H1 (cell line): ENCODE measurements at regions not wholly inside any gene's neighbourhood (a gene's known extent, or its start where the extent isn't known, plus 50 kb on each side); places are given as distances from the start of the nearest gene placed in this dataset.

Experiments used
- CREB1 ChIP-seq: IDR thresholded peaks from 2 replicates; pipeline ENCODE4 v1.6.1; 2012; ENCODE audit warnings: inconsistent platforms
- TEAD4 ChIP-seq: IDR thresholded peaks from 2 replicates; pipeline ENCODE4 v1.6.1; 2012; ENCODE audit warnings: low read depth, low read length, inconsistent platforms, mixed read lengths
- TF ChIP-seq, protein P1 (sequence below), 3 experiments: IDR thresholded peaks; 1 replicate in 2 of 3; 2 replicates in 1 of 3; pipeline versions ENCODE4 v1.5.1 to v1.6.1; 2011; ENCODE audit warnings: low read length in 3 of 3, mild to moderate bottlenecking in 3 of 3, inconsistent platforms in 2 of 3, low read depth in 1 of 3, moderate library complexity in 1 of 3; ENCODE audit not compliant: insufficient read depth in 1 of 3; ENCODE audit errors: control extremely low read depth in 1 of 3
- TF ChIP-seq, protein P2 (sequence below): IDR thresholded peaks from 2 replicates; pipeline ENCODE4 v1.6.1; 2011; ENCODE audit warnings: low read depth, mild to moderate bottlenecking, low read length; ENCODE audit not compliant: insufficient read depth

DNA sequence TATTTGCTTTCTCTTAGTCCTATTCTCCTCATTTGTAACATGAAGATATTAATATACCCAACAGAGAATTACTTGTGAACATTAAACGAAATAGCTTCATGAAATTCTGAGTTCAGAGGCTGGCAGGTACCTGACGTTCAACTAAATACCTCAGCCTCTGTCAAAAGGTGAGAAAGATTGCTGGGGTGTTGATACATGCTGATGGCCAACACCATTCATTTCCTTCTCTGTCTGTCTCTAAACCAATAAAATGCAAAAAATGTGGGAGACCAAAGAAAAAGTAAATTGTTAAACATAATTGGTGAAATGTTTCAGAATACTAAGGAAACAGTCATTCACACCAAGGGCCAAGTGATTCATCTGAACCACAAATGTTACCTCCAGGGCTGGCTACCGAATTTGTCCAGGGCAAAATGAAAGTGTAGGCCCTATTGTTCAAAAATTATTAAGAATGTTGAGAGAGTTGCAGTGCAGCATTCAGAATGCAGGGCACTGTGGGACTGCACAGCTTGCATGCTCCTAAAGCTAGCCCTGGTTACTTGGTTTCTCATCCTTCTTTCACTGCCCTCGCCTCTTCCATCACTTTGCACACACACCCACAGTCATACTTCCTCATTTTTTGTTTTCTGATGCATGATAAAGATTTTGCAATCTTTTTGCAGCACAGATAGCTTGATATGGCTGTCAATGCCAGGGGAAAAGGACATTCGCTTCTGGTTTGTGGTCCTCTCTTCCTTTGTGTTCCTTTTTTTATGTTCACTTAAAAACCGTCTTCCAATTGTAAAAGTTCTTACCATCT, 414.3 kb upstream of the NR5A2 start (continued):
- TF ChIP-seq TEAD4 (no peak), CREB1 (no peak)
- TF ChIP-seq, protein P1, sequence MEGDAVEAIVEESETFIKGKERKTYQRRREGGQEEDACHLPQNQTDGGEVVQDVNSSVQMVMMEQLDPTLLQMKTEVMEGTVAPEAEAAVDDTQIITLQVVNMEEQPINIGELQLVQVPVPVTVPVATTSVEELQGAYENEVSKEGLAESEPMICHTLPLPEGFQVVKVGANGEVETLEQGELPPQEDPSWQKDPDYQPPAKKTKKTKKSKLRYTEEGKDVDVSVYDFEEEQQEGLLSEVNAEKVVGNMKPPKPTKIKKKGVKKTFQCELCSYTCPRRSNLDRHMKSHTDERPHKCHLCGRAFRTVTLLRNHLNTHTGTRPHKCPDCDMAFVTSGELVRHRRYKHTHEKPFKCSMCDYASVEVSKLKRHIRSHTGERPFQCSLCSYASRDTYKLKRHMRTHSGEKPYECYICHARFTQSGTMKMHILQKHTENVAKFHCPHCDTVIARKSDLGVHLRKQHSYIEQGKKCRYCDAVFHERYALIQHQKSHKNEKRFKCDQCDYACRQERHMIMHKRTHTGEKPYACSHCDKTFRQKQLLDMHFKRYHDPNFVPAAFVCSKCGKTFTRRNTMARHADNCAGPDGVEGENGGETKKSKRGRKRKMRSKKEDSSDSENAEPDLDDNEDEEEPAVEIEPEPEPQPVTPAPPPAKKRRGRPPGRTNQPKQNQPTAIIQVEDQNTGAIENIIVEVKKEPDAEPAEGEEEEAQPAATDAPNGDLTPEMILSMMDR (IDR thresholded peaks at IDR 0.05; ENCODE audit: control extremely low read depth in 1 of 3, insufficient read depth in 1 of 3, low read depth in 1 of 3, low read length in 3 of 3), result no peak
- TF ChIP-seq, protein P2, sequence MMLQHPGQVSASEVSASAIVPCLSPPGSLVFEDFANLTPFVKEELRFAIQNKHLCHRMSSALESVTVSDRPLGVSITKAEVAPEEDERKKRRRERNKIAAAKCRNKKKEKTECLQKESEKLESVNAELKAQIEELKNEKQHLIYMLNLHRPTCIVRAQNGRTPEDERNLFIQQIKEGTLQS, result no peak
